Esophagus squamous epithelium (tissue), 4 donors: ENCODE measurements at regions not wholly inside any gene's neighbourhood (a gene's known extent, or its start where the extent isn't known, plus 50 kb on each side); places are given as distances from the start of the nearest gene placed in this dataset.

Experiments used
- POLR2A ChIP-seq, 4 donors: fragments of 450-650 bp; IDR thresholded peaks; one replicate each; pipeline ENCODE4 v1.6.1; 2017; ENCODE audit warnings: antibody characterized with exemption in 4 of 4, mild to moderate bottlenecking in 4 of 4, moderate library complexity in 3 of 4
- TF ChIP-seq, protein P1 (sequence below), 6 experiments: fragments of 450-650 bp in 4 of 6; fragments of 200-600 bp in 2 of 6; sonication (generic) in 2 of 6; IDR thresholded peaks; one replicate each; pipeline ENCODE4 v1.5.1; 2016 to 2019; ENCODE audit warnings: antibody characterized with exemption in 6 of 6, mild to moderate bottlenecking in 4 of 6, moderate library complexity in 4 of 6

DNA sequence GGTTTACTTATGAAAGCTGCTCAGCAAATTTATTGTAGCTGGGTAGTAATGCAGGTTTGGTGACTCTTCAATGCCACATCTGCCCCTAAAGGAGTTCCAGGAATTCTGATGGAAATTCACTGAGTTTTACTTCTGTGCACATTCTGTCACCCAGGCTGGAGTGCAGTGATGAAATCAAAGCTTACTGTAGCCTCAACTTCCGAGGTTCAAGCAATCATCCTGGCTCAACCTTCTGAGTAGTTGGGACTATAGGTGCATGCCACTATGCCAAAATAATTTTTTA lies 150.6 kb upstream of the RUNX1 start:
- TF ChIP-seq POLR2A (IDR thresholded peaks at IDR 0.05): no peak
- TF ChIP-seq, protein P1, sequence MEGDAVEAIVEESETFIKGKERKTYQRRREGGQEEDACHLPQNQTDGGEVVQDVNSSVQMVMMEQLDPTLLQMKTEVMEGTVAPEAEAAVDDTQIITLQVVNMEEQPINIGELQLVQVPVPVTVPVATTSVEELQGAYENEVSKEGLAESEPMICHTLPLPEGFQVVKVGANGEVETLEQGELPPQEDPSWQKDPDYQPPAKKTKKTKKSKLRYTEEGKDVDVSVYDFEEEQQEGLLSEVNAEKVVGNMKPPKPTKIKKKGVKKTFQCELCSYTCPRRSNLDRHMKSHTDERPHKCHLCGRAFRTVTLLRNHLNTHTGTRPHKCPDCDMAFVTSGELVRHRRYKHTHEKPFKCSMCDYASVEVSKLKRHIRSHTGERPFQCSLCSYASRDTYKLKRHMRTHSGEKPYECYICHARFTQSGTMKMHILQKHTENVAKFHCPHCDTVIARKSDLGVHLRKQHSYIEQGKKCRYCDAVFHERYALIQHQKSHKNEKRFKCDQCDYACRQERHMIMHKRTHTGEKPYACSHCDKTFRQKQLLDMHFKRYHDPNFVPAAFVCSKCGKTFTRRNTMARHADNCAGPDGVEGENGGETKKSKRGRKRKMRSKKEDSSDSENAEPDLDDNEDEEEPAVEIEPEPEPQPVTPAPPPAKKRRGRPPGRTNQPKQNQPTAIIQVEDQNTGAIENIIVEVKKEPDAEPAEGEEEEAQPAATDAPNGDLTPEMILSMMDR (IDR thresholded peaks at IDR 0.05): no peak
